ENCODE measurements at regions not wholly inside any gene's neighbourhood (a gene's known extent, or its start where the extent isn't known, plus 50 kb on each side); places are given as distances from the start of the nearest gene placed in this dataset.

- TF ChIP-seq, protein P1, sequence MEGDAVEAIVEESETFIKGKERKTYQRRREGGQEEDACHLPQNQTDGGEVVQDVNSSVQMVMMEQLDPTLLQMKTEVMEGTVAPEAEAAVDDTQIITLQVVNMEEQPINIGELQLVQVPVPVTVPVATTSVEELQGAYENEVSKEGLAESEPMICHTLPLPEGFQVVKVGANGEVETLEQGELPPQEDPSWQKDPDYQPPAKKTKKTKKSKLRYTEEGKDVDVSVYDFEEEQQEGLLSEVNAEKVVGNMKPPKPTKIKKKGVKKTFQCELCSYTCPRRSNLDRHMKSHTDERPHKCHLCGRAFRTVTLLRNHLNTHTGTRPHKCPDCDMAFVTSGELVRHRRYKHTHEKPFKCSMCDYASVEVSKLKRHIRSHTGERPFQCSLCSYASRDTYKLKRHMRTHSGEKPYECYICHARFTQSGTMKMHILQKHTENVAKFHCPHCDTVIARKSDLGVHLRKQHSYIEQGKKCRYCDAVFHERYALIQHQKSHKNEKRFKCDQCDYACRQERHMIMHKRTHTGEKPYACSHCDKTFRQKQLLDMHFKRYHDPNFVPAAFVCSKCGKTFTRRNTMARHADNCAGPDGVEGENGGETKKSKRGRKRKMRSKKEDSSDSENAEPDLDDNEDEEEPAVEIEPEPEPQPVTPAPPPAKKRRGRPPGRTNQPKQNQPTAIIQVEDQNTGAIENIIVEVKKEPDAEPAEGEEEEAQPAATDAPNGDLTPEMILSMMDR (IDR thresholded peaks at IDR 0.05; ENCODE audit: control extremely low read depth in 1 of 3, insufficient read depth in 1 of 3, low read depth in 1 of 3, low read length in 3 of 3), result no peak
- TF ChIP-seq GABPA (IDR thresholded peaks at IDR 0.05; ENCODE audit: borderline replicate concordance, insufficient read depth, low read length) (no peak), YY1 (IDR thresholded peaks at IDR 0.05; ENCODE audit: low read depth, low read length) (no peak), POLR2AphosphoS5 (IDR thresholded peaks at IDR 0.05; ENCODE audit: low read depth, low read length) (no peak), JUND (IDR thresholded peaks at IDR 0.05; ENCODE audit: low read length) (no peak), EZH2 (IDR thresholded peaks at IDR 0.05; ENCODE audit: low read depth, low read length, severe bottlenecking) (no peak), RNF2 (IDR thresholded peaks at IDR 0.05; ENCODE audit: borderline replicate concordance, low read depth, low read length, missing control alignments, poor library complexity, severe bottlenecking) (no peak), NRF1 (IDR thresholded peaks at IDR 0.05; ENCODE audit: low read depth, low read length) (no peak), SIN3A (conservative IDR thresholded peaks at IDR 0.05 in 1 of 2, IDR thresholded peaks at IDR 0.05 in 1 of 2; ENCODE audit: low read depth in 1 of 2, low read length in 2 of 2) (no peak), CBX5 (IDR thresholded peaks at IDR 0.05; ENCODE audit: low read depth, low read length) (no peak), JUN (IDR thresholded peaks at IDR 0.05; ENCODE audit: low read depth, low read length) (no peak), CHD7 (IDR thresholded peaks at IDR 0.05; ENCODE audit: insufficient replicate concordance, low read length) (no peak)
Observed at GRCh38 chr1:81340239-81340638, 460.5 kb upstream of the ADGRL2 start.

Data from H1 (cell line).